HAP-1 (cell line): ENCODE measurements at regions not wholly inside any gene's neighbourhood (a gene's known extent, or its start where the extent isn't known, plus 50 kb on each side); places are given as distances from the start of the nearest gene placed in this dataset.

Source experiments
- DNase-seq, 2 experiments: peaks; one replicate each; pipeline ENCODE4 v3.0.0-alpha.2; 2016 to 2020; ENCODE audit warnings: low spot score in 2 of 2
- H3K27me3 ChIP-seq: fragments of 250-450 bp; sonication (Bioruptor Pico); 2 replicates; pipeline ENCODE4 v1.5.1; 2020; ENCODE audit warnings: low read depth, mild to moderate bottlenecking, moderate library complexity
- H3K36me3 ChIP-seq: fragments of 250-450 bp; sonication (Bioruptor Pico); replicated peaks from 2 replicates; pipeline ENCODE4 v1.5.1; 2020; ENCODE audit warnings: mild to moderate bottlenecking
- H3K4me1 ChIP-seq: fragments of 250-450 bp; sonication (Bioruptor Pico); 2 replicates; pipeline ENCODE4 v1.5.1; 2020; ENCODE audit warnings: mild to moderate bottlenecking
- H3K4me3 ChIP-seq: fragments of 250-450 bp; sonication (Bioruptor Pico); 2 replicates; pipeline ENCODE4 v1.5.1; 2020; ENCODE audit warnings: mild to moderate bottlenecking, moderate library complexity
- H3K9me3 ChIP-seq: fragments of 250-450 bp; sonication (Bioruptor Pico); 2 replicates; pipeline ENCODE4 v1.5.1; 2020; ENCODE audit warnings: mild to moderate bottlenecking, moderate library complexity
- in situ Hi-C: fragments of 300-500 bp; cut with MboI; formaldehyde crosslinking; loops from 3 replicates; pipeline ENCODE4 v1.14.3; 2020; ENCODE audit warnings: low sequenced_read_pairs, inconsistent platforms, mixed read lengths

DNA sequence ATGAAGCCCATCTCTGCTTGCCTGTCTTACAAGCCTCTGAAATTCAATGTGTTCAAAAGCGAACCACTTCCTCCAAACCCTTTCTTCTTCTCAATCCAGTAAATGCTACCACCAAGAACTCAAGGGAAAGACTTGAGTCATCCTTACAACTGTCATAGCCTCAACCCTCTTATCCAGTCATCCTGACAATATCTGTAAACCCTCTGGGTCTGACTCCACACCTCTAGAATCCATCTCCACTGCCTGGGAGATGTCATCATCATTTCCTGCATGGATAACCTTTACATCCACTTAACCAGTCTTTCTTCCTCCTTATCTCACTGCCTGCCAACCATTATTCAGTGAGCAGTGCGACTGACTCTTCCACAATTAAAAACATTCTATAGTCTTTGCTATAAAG lies 441.1 kb downstream of the SETD4 start:
- H3K27me3 ChIP-seq: no peaks in the 10 kb centered on the region
- no peaks in the 10 kb centered on the region for H3K4me1 ChIP-seq
- no peaks in the 10 kb centered on the region for H3K36me3 ChIP-seq
- H3K9me3 ChIP-seq: no peaks in the 10 kb centered on the region
- in situ Hi-C loops: no loop called here
- no peak overlapping the region for H3K4me3 ChIP-seq
- no peak for DNase-seq

DNA sequence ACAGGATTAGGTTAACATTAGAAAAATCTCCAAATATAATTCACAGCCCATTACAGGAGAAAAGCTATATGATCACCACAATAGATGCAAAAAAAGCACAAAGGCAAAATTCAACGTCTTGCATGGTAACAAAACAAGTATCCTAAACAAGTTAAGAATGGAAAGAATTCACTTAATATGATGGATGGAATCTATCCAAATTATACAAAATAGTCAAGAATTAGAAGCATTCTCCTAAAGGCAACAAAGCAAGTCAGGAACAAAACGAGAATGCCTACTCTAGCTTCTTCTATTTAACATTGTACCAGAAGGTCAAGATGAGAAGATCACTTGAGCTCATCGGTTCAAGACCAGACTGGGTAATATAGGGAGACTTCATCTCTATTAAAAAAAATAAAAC lies 442.8 kb downstream of the SETD4 start:
- in situ Hi-C loops: no loop called here
- H3K9me3 ChIP-seq: no peaks in the 10 kb centered on the region
- H3K4me1 ChIP-seq: no peaks in the 10 kb centered on the region
- H3K4me3 ChIP-seq: no peak overlapping the region
- H3K36me3 ChIP-seq: no peaks in the 10 kb centered on the region
- no peaks in the 10 kb centered on the region for H3K27me3 ChIP-seq
- DNase-seq: no peak

DNA sequence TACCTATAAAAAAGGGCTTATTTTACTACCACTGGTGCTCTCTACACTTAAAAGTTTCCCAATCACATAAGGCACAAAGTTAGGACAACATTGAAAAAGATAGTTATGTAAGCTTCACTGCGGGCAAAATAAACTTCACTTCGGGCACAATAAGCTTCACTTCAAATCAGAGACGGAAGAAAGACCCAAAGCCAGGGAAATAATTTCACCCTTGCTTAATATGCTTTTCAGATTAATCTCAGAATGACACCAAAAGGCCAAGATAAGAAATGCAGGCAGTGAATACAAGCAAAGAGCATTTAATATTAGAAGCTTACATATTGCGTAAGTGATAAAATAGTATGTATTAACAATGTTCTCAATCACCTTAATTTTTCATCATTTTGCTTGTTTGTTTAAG lies 444.2 kb downstream of the SETD4 start:
- no peaks in the 10 kb centered on the region for H3K36me3 ChIP-seq
- DNase-seq: no peak
- no peaks in the 10 kb centered on the region for H3K9me3 ChIP-seq
- in situ Hi-C loops: no loop called here
- H3K4me3 ChIP-seq: no peak overlapping the region
- no peaks in the 10 kb centered on the region for H3K4me1 ChIP-seq
- H3K27me3 ChIP-seq: no peaks in the 10 kb centered on the region

DNA sequence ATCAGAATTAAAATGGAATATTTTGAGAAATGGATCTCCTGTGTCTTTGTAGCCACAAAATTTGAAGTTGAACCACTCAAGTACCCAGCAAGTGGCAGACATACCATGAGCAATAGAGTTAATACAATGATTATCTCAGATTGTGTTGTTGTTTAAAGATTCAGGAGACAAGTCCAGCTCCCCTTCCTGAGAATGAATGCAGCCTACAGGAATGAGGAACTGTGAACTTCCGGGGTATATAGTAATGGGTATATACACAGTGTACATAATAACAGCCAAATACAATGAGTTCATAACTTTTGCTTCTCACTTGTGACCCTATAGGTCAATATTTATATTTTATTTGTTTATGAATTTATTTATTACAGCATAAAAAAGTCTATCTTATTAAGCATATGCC lies 445.0 kb downstream of the SETD4 start:
- in situ Hi-C loops: no loop called here
- Histone ChIP-seq H3K27me3 (no peaks in the 10 kb centered on the region), H3K9me3 (no peaks in the 10 kb centered on the region), H3K36me3 (no peaks in the 10 kb centered on the region), H3K4me3 (no peak overlapping the region), H3K4me1 (no peaks in the 10 kb centered on the region)
- no peak for DNase-seq

DNA sequence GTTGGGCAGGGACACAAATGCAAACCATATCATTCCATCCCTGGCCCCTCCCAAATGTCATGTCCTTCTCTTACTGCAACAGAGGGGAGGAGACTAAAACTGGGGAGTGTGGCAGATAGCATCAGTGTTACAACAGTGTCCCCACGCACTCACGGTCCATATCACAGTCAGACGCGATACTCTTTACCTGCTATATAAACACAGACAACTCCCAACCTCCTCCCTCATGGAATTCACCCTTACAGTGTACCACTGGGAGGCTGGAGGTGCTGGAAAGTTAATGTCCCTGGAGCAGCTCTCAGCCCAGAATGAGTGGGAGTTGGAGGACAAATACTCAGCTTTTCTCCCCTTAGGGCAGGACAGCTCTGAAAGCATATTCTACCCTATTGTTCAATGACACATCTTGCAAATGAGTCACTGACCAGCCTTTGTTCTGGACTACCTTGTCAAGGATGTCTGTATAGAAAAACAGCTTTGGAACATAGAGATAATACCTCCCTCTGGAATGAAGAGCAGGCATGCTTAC lies 445.9 kb downstream of the SETD4 start:
- in situ Hi-C loops: no loop called here
- DNase-seq: no peak
- Histone ChIP-seq H3K27me3 (no peaks in the 10 kb centered on the region), H3K4me1 (no peaks in the 10 kb centered on the region), H3K36me3 (no peaks in the 10 kb centered on the region), H3K4me3 (no peak overlapping the region), H3K9me3 (no peaks in the 10 kb centered on the region)

DNA sequence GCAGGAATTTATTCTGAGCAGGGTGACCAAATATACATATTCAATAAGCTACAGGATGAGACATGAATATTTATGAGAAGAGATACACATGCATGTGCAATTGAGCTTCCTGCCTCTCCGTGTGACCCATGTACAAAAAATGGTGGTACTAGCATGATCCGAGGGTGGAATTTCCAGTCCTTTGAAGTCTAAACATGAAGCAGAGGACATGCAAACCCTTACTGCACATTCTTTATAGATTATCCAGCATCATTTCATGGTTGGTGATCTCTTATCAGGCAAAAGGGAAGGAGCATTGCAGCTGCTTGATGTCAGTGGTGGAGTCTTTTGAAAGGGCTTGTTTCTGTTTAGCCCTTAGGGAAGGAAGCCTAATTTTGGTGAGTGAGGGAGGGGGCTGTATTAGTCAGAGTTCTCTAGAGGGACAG lies 448.6 kb downstream of the SETD4 start:
- Histone ChIP-seq H3K4me1 (no peaks in the 10 kb centered on the region), H3K4me3 (no peak overlapping the region), H3K27me3 (no peaks in the 10 kb centered on the region), H3K36me3 (no peaks in the 10 kb centered on the region), H3K9me3 (no peaks in the 10 kb centered on the region)
- in situ Hi-C loops: no loop called here
- no peak for DNase-seq

DNA sequence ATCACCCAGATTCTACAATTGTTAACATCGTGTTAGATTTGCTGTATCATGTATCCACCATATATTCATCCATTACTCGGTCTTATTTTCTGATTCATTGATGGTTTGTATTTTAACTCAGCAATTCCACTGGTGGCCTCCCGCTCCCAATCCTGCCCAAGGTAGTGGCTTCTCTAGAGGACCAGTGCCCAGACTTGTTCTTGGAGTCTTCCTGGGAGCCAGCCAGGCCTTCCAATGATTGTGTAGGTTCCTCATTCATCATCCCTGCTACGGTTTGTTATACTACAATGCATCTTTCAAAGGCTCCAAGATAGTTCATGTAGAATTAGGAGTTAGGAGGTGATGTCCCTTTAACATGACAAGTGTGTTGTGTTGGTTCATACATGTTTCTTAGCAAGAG lies 451.1 kb downstream of the SETD4 start:
- in situ Hi-C loops: no loop called here
- Histone ChIP-seq H3K4me1 (no peaks in the 10 kb centered on the region), H3K27me3 (no peaks in the 10 kb centered on the region), H3K9me3 (no peaks in the 10 kb centered on the region), H3K4me3 (no peak overlapping the region), H3K36me3 (no peaks in the 10 kb centered on the region)
- no peak for DNase-seq

DNA sequence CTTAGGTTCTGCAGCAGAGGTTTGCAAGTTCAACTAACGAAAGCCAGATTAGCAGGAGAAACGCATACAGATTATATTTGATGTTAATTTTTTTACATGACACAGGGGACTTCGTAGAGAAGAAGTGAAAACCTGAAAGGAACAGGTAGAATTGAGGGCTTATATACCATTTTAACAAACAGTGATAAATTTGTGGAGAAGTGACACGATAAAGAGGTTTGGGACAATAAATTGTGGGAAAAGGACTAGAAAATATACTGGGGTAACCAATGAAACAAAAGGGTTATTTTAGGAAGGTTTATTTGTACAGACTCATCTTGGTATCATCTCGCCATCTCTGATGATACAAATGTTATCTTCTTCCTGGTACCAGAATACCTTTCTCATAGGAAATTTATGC lies 452.9 kb downstream of the SETD4 start:
- no peak for DNase-seq
- Histone ChIP-seq H3K4me3 (no peak overlapping the region), H3K36me3 (no peaks in the 10 kb centered on the region), H3K4me1 (no peaks in the 10 kb centered on the region), H3K9me3 (no peaks in the 10 kb centered on the region), H3K27me3 (no peaks in the 10 kb centered on the region)
- in situ Hi-C loops: no loop called here

DNA sequence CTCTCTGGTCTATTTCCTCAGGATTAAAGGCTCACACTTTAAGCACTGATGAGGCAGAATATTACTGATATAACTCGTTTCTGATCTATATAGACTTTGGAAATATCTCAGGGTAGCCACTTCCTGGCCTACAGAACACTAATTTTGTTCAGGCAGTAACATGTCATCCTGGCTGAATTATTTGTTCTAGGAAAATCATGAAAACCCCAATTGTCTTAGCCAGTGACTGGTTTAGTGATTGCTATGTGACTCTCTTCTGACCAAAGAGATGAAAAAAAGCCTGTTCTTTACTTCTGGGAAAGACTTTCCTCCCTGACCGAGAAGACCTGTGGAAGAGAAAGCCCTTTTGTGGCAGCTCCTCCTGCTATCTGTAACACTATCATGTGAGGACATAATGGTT lies 453.7 kb downstream of the SETD4 start:
- H3K27me3 ChIP-seq: no peaks in the 10 kb centered on the region
- H3K4me3 ChIP-seq: no peak overlapping the region
- in situ Hi-C loops: no loop called here
- H3K36me3 ChIP-seq: no peaks in the 10 kb centered on the region
- no peaks in the 10 kb centered on the region for H3K4me1 ChIP-seq
- H3K9me3 ChIP-seq: no peaks in the 10 kb centered on the region
- no peak for DNase-seq

DNA sequence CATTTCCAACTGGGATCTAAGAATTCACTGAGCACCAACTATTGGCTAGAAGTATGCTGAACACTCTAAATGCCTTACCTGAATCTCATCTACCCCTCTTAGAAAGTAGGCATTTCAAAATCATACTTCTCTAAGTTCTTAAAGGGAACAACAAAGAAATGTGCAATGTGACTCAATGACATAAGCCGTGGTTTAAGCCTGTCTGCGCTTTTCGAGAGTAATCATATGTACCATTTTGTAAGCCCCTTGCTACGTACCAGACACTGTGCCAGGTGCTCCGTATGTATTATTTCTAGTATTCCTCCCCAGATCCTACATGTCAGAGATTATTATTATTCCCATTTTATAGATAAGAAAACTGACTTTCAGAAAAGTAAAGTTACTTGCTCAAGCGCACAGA lies 454.2 kb downstream of the SETD4 start:
- no peaks in the 10 kb centered on the region for H3K4me1 ChIP-seq
- H3K9me3 ChIP-seq: no peaks in the 10 kb centered on the region
- H3K4me3 ChIP-seq: no peak overlapping the region
- in situ Hi-C loops: no loop called here
- H3K27me3 ChIP-seq: no peaks in the 10 kb centered on the region
- no peak for DNase-seq
- H3K36me3 ChIP-seq: no peaks in the 10 kb centered on the region

DNA sequence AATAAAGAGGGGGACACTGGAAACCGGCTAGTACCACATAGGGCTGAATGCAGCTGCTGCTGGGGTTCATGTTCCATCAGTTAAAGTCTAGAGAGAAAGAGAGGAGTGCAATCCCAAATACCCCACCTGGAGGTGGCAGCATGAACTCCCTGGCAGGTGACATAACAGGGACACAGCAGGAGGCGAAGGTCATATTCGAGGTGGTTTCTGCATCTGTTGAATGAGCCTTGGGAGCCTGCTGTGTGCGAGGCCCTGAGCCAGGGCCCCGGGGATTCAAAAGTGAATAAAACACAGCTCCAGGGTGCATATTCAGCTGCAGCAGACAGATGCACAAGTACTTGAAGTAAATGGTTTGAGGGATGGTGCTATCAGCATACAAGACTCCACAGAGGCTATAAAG lies 456.8 kb downstream of the SETD4 start:
- H3K9me3 ChIP-seq: 0 out of 2 replicates have a peak, but pooled peaks cover 2% of the 10 kb centered on the region
- no peaks in the 10 kb centered on the region for H3K36me3 ChIP-seq
- H3K4me3 ChIP-seq: no peak overlapping the region
- no peaks in the 10 kb centered on the region for H3K27me3 ChIP-seq
- in situ Hi-C loops: no loop called here
- DNase-seq: no peak
- no peaks in the 10 kb centered on the region for H3K4me1 ChIP-seq

DNA sequence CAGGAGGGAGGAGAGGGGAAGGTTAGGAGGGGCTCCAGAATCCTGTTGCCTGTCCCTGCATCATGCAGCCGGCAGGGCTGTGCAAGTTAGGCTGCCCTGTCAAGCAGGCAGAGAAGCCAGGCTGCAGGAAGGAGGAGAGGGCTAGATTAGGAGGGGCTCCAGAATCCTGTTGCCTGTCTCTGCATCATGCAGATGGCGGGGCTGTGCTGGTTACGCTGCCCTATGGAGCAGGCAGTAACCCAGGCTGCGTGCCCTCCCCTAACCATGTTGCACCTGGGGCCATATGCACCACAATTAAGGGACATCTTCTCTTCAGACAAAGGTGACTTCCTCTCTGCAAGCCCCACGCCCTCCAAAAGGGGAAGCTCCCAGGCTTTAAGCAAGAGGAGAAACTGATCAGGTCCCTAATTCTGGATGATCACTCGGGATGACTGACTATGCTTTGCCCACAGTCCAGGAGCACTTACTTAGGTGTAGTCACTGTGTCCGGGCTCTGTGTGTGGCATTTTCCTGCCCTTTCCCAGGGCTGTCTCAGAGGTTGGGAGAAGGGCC lies 457.4 kb downstream of the SETD4 start:
- H3K4me1 ChIP-seq: no peaks in the 10 kb centered on the region
- H3K4me3 ChIP-seq: no peak overlapping the region
- H3K9me3 ChIP-seq: 0 out of 2 replicates have a peak, but pooled peaks cover 2% of the 10 kb centered on the region
- DNase-seq: no peak
- in situ Hi-C loops: no loop called here
- H3K27me3 ChIP-seq: no peaks in the 10 kb centered on the region
- H3K36me3 ChIP-seq: no peaks in the 10 kb centered on the region

DNA sequence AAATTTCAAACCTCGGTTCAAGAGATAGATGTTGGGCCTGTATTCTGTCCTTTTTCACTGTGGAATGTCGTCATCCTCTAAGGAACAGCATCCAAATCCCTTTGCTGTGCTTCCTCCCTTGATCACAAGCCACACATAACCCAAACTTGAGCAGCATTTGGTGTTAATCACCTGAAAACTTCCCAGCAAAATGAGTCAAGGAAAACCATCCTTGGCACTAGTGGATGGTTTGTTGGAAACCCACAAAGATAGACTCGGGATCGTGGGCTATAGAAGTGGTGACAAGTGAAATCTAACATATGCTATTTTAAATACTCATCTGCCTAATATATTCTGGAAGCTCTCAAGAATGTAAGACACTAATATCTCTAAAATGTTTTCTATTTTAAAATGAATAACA lies 459.1 kb downstream of the SETD4 start:
- Histone ChIP-seq H3K27me3 (no peaks in the 10 kb centered on the region), H3K9me3 (0 out of 2 replicates have a peak, but pooled peaks cover 2% of the 10 kb centered on the region), H3K4me3 (no peak overlapping the region), H3K36me3 (no peaks in the 10 kb centered on the region), H3K4me1 (no peaks in the 10 kb centered on the region)
- no peak for DNase-seq
- in situ Hi-C loops: no loop called here

DNA sequence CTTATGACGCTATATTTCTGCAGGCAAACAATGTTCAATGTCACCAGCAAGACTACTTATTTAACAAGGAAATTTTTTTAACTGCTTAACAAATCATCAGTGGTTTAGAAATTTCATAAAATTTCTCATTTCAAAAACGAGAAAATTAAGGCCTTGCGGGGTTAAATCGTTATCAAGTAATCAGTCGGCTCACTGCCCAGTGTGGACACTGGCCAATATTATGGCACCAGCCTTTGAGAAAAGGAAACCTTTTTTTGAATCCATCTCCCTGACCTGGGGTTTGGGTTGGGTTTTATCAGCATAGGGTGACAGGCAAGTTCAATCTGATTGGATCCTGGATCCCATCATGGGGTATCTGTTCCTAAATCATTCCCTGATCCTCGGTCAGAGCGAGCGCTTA lies 461.2 kb downstream of the SETD4 start:
- no peaks in the 10 kb centered on the region for H3K36me3 ChIP-seq
- no peak overlapping the region for H3K4me3 ChIP-seq
- no peak for DNase-seq
- H3K9me3 ChIP-seq: 0 out of 2 replicates have a peak, but pooled peaks cover 2% of the 10 kb centered on the region
- no peaks in the 10 kb centered on the region for H3K4me1 ChIP-seq
- in situ Hi-C loops: no loop called here
- no peaks in the 10 kb centered on the region for H3K27me3 ChIP-seq

DNA sequence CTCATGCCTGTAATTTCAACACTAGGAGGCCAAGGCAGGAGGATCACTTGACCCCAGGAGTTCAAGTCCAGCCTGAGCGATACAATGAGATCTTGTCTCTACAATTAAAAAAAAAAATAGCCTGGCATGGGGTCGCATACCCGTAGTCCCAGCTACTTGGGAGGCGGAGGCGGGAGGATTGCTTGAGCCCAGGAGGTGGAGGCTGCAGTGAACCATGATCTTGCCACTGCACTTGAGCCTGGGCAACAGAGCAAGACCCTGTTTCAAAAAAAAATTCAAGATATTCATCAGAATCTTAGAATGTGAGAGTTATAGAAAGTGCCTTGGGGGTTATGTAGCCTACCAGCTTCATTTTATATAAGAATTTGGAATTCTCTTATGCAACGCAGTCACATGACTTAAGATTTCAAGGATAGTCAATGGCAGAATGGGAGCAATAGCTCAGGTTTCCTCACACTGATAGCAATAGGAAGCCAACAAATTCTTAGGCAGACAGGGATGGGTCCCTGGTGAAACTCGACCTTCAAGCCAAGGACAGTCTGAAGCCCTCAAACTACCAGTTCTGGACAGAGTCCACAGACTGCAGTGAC lies 462.5 kb downstream of the SETD4 start:
- H3K27me3 ChIP-seq: no peaks in the 10 kb centered on the region
- 0 out of 2 replicates have a peak, but pooled peaks cover 2% of the 10 kb centered on the region for H3K9me3 ChIP-seq
- DNase-seq: no peak
- no peaks in the 10 kb centered on the region for H3K36me3 ChIP-seq
- H3K4me1 ChIP-seq: no peaks in the 10 kb centered on the region
- in situ Hi-C loops: no loop called here
- H3K4me3 ChIP-seq: no peak overlapping the region
